Activated B cell treated with CpG ODN at 0.5 μM for 24 hours (primary cell): ENCODE measurements at regions not wholly inside any gene's neighbourhood (a gene's known extent, or its start where the extent isn't known, plus 50 kb on each side); places are given as distances from the start of the nearest gene placed in this dataset.
"Not testable (repeated sequence)": the region's sequence is repeated elsewhere in the genome, so short reads cannot be mapped to it uniquely, and the experiment has no call there.

ENCODE experiments used
- ATAC-seq: fragments of 200-7000 bp; cut with Tn5 transposase; one replicate; pipeline ENCODE4 v1.10.0; 2021; ENCODE audit warnings: low read depth, mild to moderate bottlenecking, moderate library complexity
- CTCF ChIA-PET: fragments of 350-600 bp; sonication (Branson Sonifier 250); formaldehyde crosslinking; loops from one replicate; lab custom pipeline; 2021; ENCODE audit warnings: antibody characterized with exemption; lab: Charles Lee
- POLR2A ChIA-PET: fragments of 350-600 bp; sonication (Branson Sonifier 250); formaldehyde crosslinking; loops from one replicate; lab custom pipeline; 2021; ENCODE audit warnings: antibody characterized with exemption; lab: Charles Lee
- DNase-seq: peaks from one replicate; pipeline ENCODE4 v3.0.0; 2022
- H3K27ac Mint-ChIP-seq: one replicate; pipeline ENCODE4 v1.8.0; 2020; ENCODE audit warnings: mixed read lengths
- H3K27me3 Mint-ChIP-seq: one replicate; pipeline ENCODE4 v1.8.0; 2021; ENCODE audit warnings: mixed read lengths
- H3K36me3 Mint-ChIP-seq: one replicate; pipeline ENCODE4 v1.8.0; 2021; ENCODE audit warnings: low read depth, mixed read lengths
- H3K4me1 Mint-ChIP-seq: one replicate; pipeline ENCODE4 v1.8.0; 2021; ENCODE audit warnings: mixed read lengths
- H3K4me3 Mint-ChIP-seq: one replicate; pipeline ENCODE4 v1.8.0; 2020; ENCODE audit warnings: mild to moderate bottlenecking, mixed read lengths
- H3K9me3 Mint-ChIP-seq: one replicate; pipeline ENCODE4 v1.8.0; 2020; ENCODE audit warnings: mixed read lengths
- intact Hi-C: fragments of 100-400 bp; cut with micrococcal nuclease; formaldehyde crosslinking; loops from one replicate; pipeline ENCODE4 v1.15.1; 2024
- TF ChIP-seq, protein P1 (sequence below): fragments of 200-600 bp; IDR thresholded peaks from one replicate; pipeline ENCODE4 v1.8.0; 2022; ENCODE audit warnings: antibody characterized with exemption, mild to moderate bottlenecking

GRCh38 chr1:65629788-65630187 is 162.9 kb upstream of the PDE4B start:
- TF ChIP-seq, protein P1, sequence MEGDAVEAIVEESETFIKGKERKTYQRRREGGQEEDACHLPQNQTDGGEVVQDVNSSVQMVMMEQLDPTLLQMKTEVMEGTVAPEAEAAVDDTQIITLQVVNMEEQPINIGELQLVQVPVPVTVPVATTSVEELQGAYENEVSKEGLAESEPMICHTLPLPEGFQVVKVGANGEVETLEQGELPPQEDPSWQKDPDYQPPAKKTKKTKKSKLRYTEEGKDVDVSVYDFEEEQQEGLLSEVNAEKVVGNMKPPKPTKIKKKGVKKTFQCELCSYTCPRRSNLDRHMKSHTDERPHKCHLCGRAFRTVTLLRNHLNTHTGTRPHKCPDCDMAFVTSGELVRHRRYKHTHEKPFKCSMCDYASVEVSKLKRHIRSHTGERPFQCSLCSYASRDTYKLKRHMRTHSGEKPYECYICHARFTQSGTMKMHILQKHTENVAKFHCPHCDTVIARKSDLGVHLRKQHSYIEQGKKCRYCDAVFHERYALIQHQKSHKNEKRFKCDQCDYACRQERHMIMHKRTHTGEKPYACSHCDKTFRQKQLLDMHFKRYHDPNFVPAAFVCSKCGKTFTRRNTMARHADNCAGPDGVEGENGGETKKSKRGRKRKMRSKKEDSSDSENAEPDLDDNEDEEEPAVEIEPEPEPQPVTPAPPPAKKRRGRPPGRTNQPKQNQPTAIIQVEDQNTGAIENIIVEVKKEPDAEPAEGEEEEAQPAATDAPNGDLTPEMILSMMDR, result no peak

GRCh38 chr1:65630855-65631254 is 161.8 kb upstream of the PDE4B start:
- DNase-seq, result no peak
- POLR2A ChIA-PET, result no interaction called here
- ATAC-seq, result no peak
- CTCF ChIA-PET, result no interaction called here
- TF ChIP-seq, protein P1, result no peak
- Mint-ChIP-seq H3K9me3 (no peaks in the 10 kb centered on the region), H3K27ac (no peak overlapping the region), H3K4me1 (no peaks in the 10 kb centered on the region), H3K36me3 (no peaks in the 10 kb centered on the region), H3K27me3 (no peaks in the 10 kb centered on the region), H3K4me3 (no peak overlapping the region)
- intact Hi-C loops, result no loop called here

More at GRCh38 chr1:65629788-65630187, 162.9 kb upstream of the PDE4B start:
- CTCF ChIA-PET, result no interaction called here
- ATAC-seq (no peak), DNase-seq (no peak)
- Mint-ChIP-seq H3K36me3 (no peaks in the 10 kb centered on the region), H3K27me3 (no peaks in the 10 kb centered on the region), H3K4me1 (no peaks in the 10 kb centered on the region), H3K9me3 (no peaks in the 10 kb centered on the region), H3K27ac (no peak overlapping the region), H3K4me3 (no peak overlapping the region)
- POLR2A ChIA-PET, result no interaction called here
- intact Hi-C loops, result no loop called here

DNA sequence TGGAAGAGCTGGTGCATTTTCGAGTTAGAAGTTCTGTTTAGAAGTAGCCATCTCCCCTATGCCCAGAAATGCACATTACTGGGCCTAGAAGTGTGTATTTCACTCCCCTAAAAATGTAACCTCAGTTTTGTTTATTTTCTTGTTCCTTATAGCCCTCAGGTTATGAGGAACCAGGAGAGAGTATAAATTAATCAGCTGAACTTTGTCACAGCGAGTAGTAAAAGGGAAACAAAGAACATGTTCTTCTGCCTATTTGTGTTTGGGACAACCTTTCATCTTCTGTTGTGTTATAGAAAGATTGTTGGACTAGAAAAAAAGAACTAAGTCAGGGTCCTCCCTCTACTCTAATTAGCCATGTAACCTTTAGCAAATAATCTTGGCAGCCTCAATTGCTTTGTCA is 160.5 kb upstream of the PDE4B start:
- Mint-ChIP-seq H3K27ac (no peak overlapping the region), H3K36me3 (no peaks in the 10 kb centered on the region), H3K27me3 (no peaks in the 10 kb centered on the region), H3K9me3 (no peaks in the 10 kb centered on the region), H3K4me3 (no peak overlapping the region), H3K4me1 (no peaks in the 10 kb centered on the region)
- intact Hi-C loops, result no loop called here
- ATAC-seq, result no peak
- DNase-seq, result no peak
- ChIA-PET POLR2A (no interaction called here), CTCF (no interaction called here)
- TF ChIP-seq, protein P1, result no peak

DNA sequence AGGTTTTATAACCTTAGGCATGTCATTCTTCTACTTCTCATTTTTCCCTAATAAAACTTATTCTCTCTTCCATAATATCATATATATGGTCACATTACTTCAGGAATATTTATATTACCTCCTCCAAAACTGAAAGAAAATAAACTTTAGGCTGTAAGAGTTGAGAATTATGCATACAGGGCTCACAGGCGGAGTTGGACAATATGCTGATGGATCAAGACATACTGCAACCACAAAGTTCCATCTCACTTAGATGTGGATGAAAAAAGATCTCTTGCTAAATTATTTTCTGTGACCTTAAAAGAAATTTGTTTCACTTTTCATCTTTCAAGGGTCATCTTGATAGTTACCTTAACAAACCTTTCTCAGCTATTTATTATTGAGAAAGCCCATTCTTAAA is 152.6 kb upstream of the PDE4B start:
- DNase-seq, result no peak
- Mint-ChIP-seq H3K4me1 (no peaks in the 10 kb centered on the region), H3K27ac (no peak overlapping the region), H3K9me3 (no peaks in the 10 kb centered on the region), H3K36me3 (no peaks in the 10 kb centered on the region), H3K4me3 (no peak overlapping the region), H3K27me3 (no peaks in the 10 kb centered on the region)
- no peak for ATAC-seq
- CTCF ChIA-PET, result no interaction called here
- intact Hi-C loops, result no loop called here
- TF ChIP-seq, protein P1, result no peak
- POLR2A ChIA-PET, result no interaction called here

- H3K4me1 Mint-ChIP-seq, H3K27ac Mint-ChIP-seq, H3K27me3 Mint-ChIP-seq, POLR2A ChIA-PET, H3K4me3 Mint-ChIP-seq, intact Hi-C loops, ATAC-seq, CTCF ChIA-PET, H3K36me3 Mint-ChIP-seq, DNase-seq: not testable (repeated sequence)
- H3K9me3 Mint-ChIP-seq, result peaks cover 14% of the 10 kb centered on the region
Measured at GRCh38 chr1:65649185-65649584, 143.5 kb upstream of the PDE4B start.

DNA sequence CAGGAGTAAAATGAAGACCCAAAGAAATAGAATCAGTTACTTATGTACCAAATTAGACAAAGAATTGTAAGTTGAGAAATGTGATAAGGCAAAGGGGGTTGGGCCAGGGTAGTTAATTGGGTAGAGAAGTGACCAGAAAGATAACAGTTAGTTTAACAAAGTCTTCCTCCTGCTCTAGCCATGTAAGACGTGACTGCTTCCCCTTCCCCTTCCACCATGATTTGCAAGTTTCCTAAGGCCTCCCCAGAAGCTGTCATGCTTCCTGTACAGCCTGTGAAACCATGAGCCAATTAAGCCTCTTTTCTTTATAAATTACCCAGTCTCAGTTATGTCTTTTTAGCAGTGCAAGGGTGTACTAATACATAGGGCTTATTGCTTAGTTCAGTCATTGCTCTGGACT is 142.0 kb upstream of the PDE4B start:
- Mint-ChIP-seq H3K4me3 (no peak overlapping the region), H3K27ac (no peak overlapping the region), H3K27me3 (peaks cover 4% of the 10 kb centered on the region), H3K36me3 (no peaks in the 10 kb centered on the region), H3K9me3 (peaks cover 14% of the 10 kb centered on the region), H3K4me1 (no peaks in the 10 kb centered on the region)
- CTCF ChIA-PET, result no interaction called here
- no peak for ATAC-seq
- POLR2A ChIA-PET, result no interaction called here
- TF ChIP-seq, protein P1, result no peak
- DNase-seq, result no peak
- intact Hi-C loops, result no loop called here

GRCh38 chr1:65654526-65654925 is 138.2 kb upstream of the PDE4B start:
- H3K4me3 Mint-ChIP-seq, H3K9me3 Mint-ChIP-seq, H3K27ac Mint-ChIP-seq, POLR2A ChIA-PET, intact Hi-C loops, DNase-seq, CTCF ChIA-PET, H3K27me3 Mint-ChIP-seq, ATAC-seq, H3K4me1 Mint-ChIP-seq, H3K36me3 Mint-ChIP-seq: not testable (repeated sequence)

GRCh38 chr1:65657609-65658008 is 135.1 kb upstream of the PDE4B start:
- ATAC-seq, H3K27ac Mint-ChIP-seq, H3K4me3 Mint-ChIP-seq, CTCF ChIA-PET, intact Hi-C loops, H3K9me3 Mint-ChIP-seq, POLR2A ChIA-PET, DNase-seq, H3K36me3 Mint-ChIP-seq, H3K27me3 Mint-ChIP-seq, H3K4me1 Mint-ChIP-seq: not testable (repeated sequence)
